ENCODE measurements at regions not wholly inside any gene's neighbourhood (a gene's known extent, or its start where the extent isn't known, plus 50 kb on each side); places are given as distances from the start of the nearest gene placed in this dataset.

- H3K9me2 ChIP-seq (ENCODE audit: insufficient read depth) = peaks cover 17% of the 10 kb centered on the region
- no peak overlapping the region for H3K4me2 ChIP-seq
- H3K79me2 ChIP-seq (replicated peaks; ENCODE audit: insufficient read depth) = no peaks in the 10 kb centered on the region
- H4K20me1 ChIP-seq (replicated peaks; ENCODE audit: insufficient read depth) = no peaks in the 10 kb centered on the region
- H3K9me3 Mint-ChIP-seq = peaks cover 6% of the 10 kb centered on the region
- no peak overlapping the region for H3K27ac ChIP-seq (ENCODE audit: low read depth)
- ATAC-seq = no peak
- peaks cover 24% of the 10 kb centered on the region for H3K4me1 Mint-ChIP-seq
- H3K4me3 Mint-ChIP-seq = no peak overlapping the region
- H3K4me3 ChIP-seq = no peak overlapping the region
- no peaks in the 10 kb centered on the region for H3K4me1 ChIP-seq (ENCODE audit: insufficient read depth)
- H3K27me3 ChIP-seq (ENCODE audit: insufficient read depth) = no peaks in the 10 kb centered on the region
- H3K27ac Mint-ChIP-seq = no peak overlapping the region
- TF ChIP-seq NANOG (IDR thresholded peaks at IDR 0.05; ENCODE audit: borderline replicate concordance) (no peak), POLR2AphosphoS5 (IDR thresholded peaks at IDR 0.05; ENCODE audit: low read depth) (no peak), JUNB (IDR thresholded peaks at IDR 0.05; ENCODE audit: unreplicated experiment) (no peak), ZNF331 (CRISPR knock-in tag; IDR thresholded peaks at IDR 0.05; ENCODE audit: low read depth) (no peak), STAT1 (IDR thresholded peaks at IDR 0.05; ENCODE audit: unreplicated experiment) (no peak)
- TF ChIP-seq, protein P1, sequence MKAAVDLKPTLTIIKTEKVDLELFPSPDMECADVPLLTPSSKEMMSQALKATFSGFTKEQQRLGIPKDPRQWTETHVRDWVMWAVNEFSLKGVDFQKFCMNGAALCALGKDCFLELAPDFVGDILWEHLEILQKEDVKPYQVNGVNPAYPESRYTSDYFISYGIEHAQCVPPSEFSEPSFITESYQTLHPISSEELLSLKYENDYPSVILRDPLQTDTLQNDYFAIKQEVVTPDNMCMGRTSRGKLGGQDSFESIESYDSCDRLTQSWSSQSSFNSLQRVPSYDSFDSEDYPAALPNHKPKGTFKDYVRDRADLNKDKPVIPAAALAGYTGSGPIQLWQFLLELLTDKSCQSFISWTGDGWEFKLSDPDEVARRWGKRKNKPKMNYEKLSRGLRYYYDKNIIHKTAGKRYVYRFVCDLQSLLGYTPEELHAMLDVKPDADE (IDR thresholded peaks at IDR 0.05) = no peak
- TF ChIP-seq, protein P2, sequence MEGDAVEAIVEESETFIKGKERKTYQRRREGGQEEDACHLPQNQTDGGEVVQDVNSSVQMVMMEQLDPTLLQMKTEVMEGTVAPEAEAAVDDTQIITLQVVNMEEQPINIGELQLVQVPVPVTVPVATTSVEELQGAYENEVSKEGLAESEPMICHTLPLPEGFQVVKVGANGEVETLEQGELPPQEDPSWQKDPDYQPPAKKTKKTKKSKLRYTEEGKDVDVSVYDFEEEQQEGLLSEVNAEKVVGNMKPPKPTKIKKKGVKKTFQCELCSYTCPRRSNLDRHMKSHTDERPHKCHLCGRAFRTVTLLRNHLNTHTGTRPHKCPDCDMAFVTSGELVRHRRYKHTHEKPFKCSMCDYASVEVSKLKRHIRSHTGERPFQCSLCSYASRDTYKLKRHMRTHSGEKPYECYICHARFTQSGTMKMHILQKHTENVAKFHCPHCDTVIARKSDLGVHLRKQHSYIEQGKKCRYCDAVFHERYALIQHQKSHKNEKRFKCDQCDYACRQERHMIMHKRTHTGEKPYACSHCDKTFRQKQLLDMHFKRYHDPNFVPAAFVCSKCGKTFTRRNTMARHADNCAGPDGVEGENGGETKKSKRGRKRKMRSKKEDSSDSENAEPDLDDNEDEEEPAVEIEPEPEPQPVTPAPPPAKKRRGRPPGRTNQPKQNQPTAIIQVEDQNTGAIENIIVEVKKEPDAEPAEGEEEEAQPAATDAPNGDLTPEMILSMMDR (conservative IDR thresholded peaks at IDR 0.05; ENCODE audit: low read depth in 2 of 2) = no peak
- peaks cover 3% of the 10 kb centered on the region for H3K27me3 Mint-ChIP-seq (ENCODE audit: insufficient read depth, low read depth, poor library complexity)
- H2AFZ ChIP-seq = no peak overlapping the region
- no peaks in the 10 kb centered on the region; the same call in 1 of the 2 replicates for H3K36me3 ChIP-seq (ENCODE audit: insufficient read depth)
- H3F3A ChIP-seq (replicated peaks; ENCODE audit: low read depth) = no peaks in the 10 kb centered on the region
- H3K36me3 Mint-ChIP-seq (ENCODE audit: low read depth) = 0 out of 3 replicates have a peak, but pooled peaks cover 2% of the 10 kb centered on the region
- DNase-seq (ENCODE audit: low spot score) = no peak
Observed at GRCh38 chr7:41052736-41053135, 650.2 kb downstream of the INHBA start.

DNA sequence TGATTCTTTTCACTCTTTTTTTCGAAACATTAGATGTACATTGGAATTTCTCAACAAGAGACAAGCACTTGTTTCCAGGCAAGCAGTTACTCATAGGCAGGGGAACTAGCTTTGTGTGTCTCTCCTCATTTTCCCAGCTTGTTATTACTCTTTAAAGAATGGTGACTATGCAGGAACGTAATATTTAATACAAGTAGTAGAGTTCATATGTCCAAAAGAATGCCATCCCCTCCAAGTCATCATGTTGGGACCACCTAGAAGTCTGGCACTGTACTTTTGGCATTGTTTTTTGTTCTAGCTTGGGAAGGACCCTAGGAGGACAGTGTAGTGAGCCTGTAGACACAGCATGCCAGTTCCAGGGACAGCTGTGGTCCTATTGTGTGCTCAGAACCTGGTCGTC is 650.7 kb downstream of the INHBA start:
- Mint-ChIP-seq H3K4me3 (no peak overlapping the region), H3K27ac (no peak overlapping the region), H3K27me3 (ENCODE audit: insufficient read depth, low read depth, poor library complexity) (peaks cover 3% of the 10 kb centered on the region), H3K4me1 (peaks cover 24% of the 10 kb centered on the region), H3K36me3 (ENCODE audit: low read depth) (no peaks in the 10 kb centered on the region), H3K9me3 (peaks cover 4% of the 10 kb centered on the region)
- Histone ChIP-seq H3K4me1 (ENCODE audit: insufficient read depth) (no peaks in the 10 kb centered on the region), H3K36me3 (ENCODE audit: insufficient read depth) (no peaks in the 10 kb centered on the region), H3F3A (replicated peaks; ENCODE audit: low read depth) (no peaks in the 10 kb centered on the region), H2AFZ (no peak overlapping the region), H3K27me3 (ENCODE audit: insufficient read depth) (no peaks in the 10 kb centered on the region), H3K9me2 (ENCODE audit: insufficient read depth) (peaks cover 17% of the 10 kb centered on the region), H3K4me2 (0 out of 2 replicates have a peak overlapping the region, but pooled peaks have one; percentile 9), H3K27ac (ENCODE audit: low read depth) (no peak overlapping the region), H3K79me2 (replicated peaks; ENCODE audit: insufficient read depth) (no peaks in the 10 kb centered on the region), H3K4me3 (no peak overlapping the region), H4K20me1 (replicated peaks; ENCODE audit: insufficient read depth) (no peaks in the 10 kb centered on the region)
- no peak for ATAC-seq
- no peak for DNase-seq (ENCODE audit: low spot score)
- no peak for TF ChIP-seq EZH2phosphoT487 (IDR thresholded peaks at IDR 0.05; ENCODE audit: unreplicated experiment)
- TF ChIP-seq ZNF114 (CRISPR knock-in tag; IDR thresholded peaks at IDR 0.05) = no peak
- no peak for TF ChIP-seq NANOG (IDR thresholded peaks at IDR 0.05; ENCODE audit: borderline replicate concordance)
- TF ChIP-seq JUNB (IDR thresholded peaks at IDR 0.05; ENCODE audit: unreplicated experiment) = no peak
- TF ChIP-seq EZH2 (IDR thresholded peaks at IDR 0.05; ENCODE audit: low read depth, unreplicated experiment) = no peak
- no peak for TF ChIP-seq CREB1 (CRISPR knock-in tag; IDR thresholded peaks at IDR 0.05; ENCODE audit: low read depth)
- TF ChIP-seq, protein P1 (IDR thresholded peaks at IDR 0.05) = no peak
- TF ChIP-seq, protein P3, sequence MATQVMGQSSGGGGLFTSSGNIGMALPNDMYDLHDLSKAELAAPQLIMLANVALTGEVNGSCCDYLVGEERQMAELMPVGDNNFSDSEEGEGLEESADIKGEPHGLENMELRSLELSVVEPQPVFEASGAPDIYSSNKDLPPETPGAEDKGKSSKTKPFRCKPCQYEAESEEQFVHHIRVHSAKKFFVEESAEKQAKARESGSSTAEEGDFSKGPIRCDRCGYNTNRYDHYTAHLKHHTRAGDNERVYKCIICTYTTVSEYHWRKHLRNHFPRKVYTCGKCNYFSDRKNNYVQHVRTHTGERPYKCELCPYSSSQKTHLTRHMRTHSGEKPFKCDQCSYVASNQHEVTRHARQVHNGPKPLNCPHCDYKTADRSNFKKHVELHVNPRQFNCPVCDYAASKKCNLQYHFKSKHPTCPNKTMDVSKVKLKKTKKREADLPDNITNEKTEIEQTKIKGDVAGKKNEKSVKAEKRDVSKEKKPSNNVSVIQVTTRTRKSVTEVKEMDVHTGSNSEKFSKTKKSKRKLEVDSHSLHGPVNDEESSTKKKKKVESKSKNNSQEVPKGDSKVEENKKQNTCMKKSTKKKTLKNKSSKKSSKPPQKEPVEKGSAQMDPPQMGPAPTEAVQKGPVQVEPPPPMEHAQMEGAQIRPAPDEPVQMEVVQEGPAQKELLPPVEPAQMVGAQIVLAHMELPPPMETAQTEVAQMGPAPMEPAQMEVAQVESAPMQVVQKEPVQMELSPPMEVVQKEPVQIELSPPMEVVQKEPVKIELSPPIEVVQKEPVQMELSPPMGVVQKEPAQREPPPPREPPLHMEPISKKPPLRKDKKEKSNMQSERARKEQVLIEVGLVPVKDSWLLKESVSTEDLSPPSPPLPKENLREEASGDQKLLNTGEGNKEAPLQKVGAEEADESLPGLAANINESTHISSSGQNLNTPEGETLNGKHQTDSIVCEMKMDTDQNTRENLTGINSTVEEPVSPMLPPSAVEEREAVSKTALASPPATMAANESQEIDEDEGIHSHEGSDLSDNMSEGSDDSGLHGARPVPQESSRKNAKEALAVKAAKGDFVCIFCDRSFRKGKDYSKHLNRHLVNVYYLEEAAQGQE (IDR thresholded peaks at IDR 0.05; ENCODE audit: unreplicated experiment) = no peak
- TF ChIP-seq, protein P2 (conservative IDR thresholded peaks at IDR 0.05; ENCODE audit: low read depth in 2 of 2) = no peak
- no peak for TF ChIP-seq STAT1 (IDR thresholded peaks at IDR 0.05; ENCODE audit: unreplicated experiment)

Data from GM23338 (cell line).